ENCODE measurements at regions not wholly inside any gene's neighbourhood (a gene's known extent, or its start where the extent isn't known, plus 50 kb on each side); places are given as distances from the start of the nearest gene placed in this dataset.

GRCh38 chr3:30130391-30130790, 476.0 kb upstream of the TGFBR2 start:
- Mint-ChIP-seq H3K36me3 (ENCODE audit: low read depth) (no peaks in the 10 kb centered on the region), H3K4me1 (ENCODE audit: low read depth) (no peaks in the 10 kb centered on the region), H3K27me3 (ENCODE audit: low read depth) (peaks cover 5% of the 10 kb centered on the region), H3K4me3 (no peak overlapping the region), H3K27ac (no peak overlapping the region), H3K9me3 (peaks cover 8% of the 10 kb centered on the region)
- no peak for DNase-seq (ENCODE audit: low spot score)

- H3K36me3 Mint-ChIP-seq (ENCODE audit: low read depth), result no peaks in the 10 kb centered on the region
- H3K9me3 Mint-ChIP-seq, result peaks cover 8% of the 10 kb centered on the region
- no peak overlapping the region for H3K27ac Mint-ChIP-seq
- H3K27me3 Mint-ChIP-seq (ENCODE audit: low read depth), result peaks cover 5% of the 10 kb centered on the region
- H3K4me3 Mint-ChIP-seq, result no peak overlapping the region
- H3K4me1 Mint-ChIP-seq (ENCODE audit: low read depth), result no peaks in the 10 kb centered on the region
- no peak for DNase-seq (ENCODE audit: low spot score)
These were observed 475.2 kb upstream of the TGFBR2 start for GRCh38 chr3:30131191-30131590.

- H3K36me3 Mint-ChIP-seq (ENCODE audit: low read depth), result no peaks in the 10 kb centered on the region
- H3K27ac Mint-ChIP-seq, result no peak overlapping the region
- H3K9me3 Mint-ChIP-seq, result no peaks in the 10 kb centered on the region
- H3K4me1 Mint-ChIP-seq (ENCODE audit: low read depth), result no peaks in the 10 kb centered on the region
- no peak for DNase-seq (ENCODE audit: low spot score)
- H3K4me3 Mint-ChIP-seq, result no peak overlapping the region
- H3K27me3 Mint-ChIP-seq (ENCODE audit: low read depth), result no peaks in the 10 kb centered on the region
These were observed 471.2 kb upstream of the TGFBR2 start for GRCh38 chr3:30135190-30135589.

- H3K27me3 Mint-ChIP-seq (ENCODE audit: low read depth), result no peaks in the 10 kb centered on the region
- H3K9me3 Mint-ChIP-seq, result no peaks in the 10 kb centered on the region
- DNase-seq (ENCODE audit: low spot score), result no peak
- no peaks in the 10 kb centered on the region for H3K4me1 Mint-ChIP-seq (ENCODE audit: low read depth)
- H3K36me3 Mint-ChIP-seq (ENCODE audit: low read depth), result no peaks in the 10 kb centered on the region
- no peak overlapping the region for H3K27ac Mint-ChIP-seq
- H3K4me3 Mint-ChIP-seq, result no peak overlapping the region
These were observed 467.1 kb upstream of the TGFBR2 start for GRCh38 chr3:30139283-30139682.

GRCh38 chr3:30140356-30141075, 465.9 kb upstream of the TGFBR2 start:
- H3K36me3 Mint-ChIP-seq (ENCODE audit: low read depth), result no peaks in the 10 kb centered on the region
- H3K9me3 Mint-ChIP-seq, result no peaks in the 10 kb centered on the region
- no peaks in the 10 kb centered on the region for H3K4me1 Mint-ChIP-seq (ENCODE audit: low read depth)
- peaks cover 2% of the 10 kb centered on the region for H3K27me3 Mint-ChIP-seq (ENCODE audit: low read depth)
- no peak for DNase-seq (ENCODE audit: low spot score)
- H3K4me3 Mint-ChIP-seq, result no peak overlapping the region
- no peak overlapping the region for H3K27ac Mint-ChIP-seq

GRCh38 chr3:30141178-30141581, 465.2 kb upstream of the TGFBR2 start:
- Mint-ChIP-seq H3K9me3 (no peaks in the 10 kb centered on the region), H3K27ac (no peak overlapping the region), H3K27me3 (ENCODE audit: low read depth) (peaks cover 2% of the 10 kb centered on the region), H3K36me3 (ENCODE audit: low read depth) (no peaks in the 10 kb centered on the region), H3K4me1 (ENCODE audit: low read depth) (no peaks in the 10 kb centered on the region), H3K4me3 (no peak overlapping the region)
- DNase-seq (ENCODE audit: low spot score), result no peak

DNA sequence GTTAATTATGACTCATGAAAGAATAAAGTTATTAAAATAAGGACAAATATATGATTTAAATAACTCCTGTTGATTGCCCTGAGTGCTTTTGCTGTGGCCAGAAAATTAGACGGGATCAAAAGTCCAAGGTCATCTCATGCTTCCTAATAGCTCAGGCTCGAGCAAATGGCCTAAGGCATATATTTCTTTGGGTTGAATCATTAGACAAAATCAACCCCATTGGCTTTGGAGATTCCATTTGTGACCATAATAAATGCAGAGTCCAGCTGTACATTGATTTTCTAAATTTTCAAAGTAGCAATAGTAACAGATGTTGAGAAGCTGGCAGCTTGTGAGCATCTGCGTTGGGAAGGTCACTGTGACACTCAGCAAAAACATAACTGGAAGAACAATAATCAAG, 464.5 kb upstream of the TGFBR2 start:
- Mint-ChIP-seq H3K27me3 (ENCODE audit: low read depth) (peaks cover 2% of the 10 kb centered on the region), H3K4me1 (ENCODE audit: low read depth) (no peaks in the 10 kb centered on the region), H3K9me3 (no peaks in the 10 kb centered on the region), H3K27ac (no peak overlapping the region), H3K4me3 (no peak overlapping the region), H3K36me3 (ENCODE audit: low read depth) (no peaks in the 10 kb centered on the region)
- DNase-seq (ENCODE audit: low spot score), result no peak

- Mint-ChIP-seq H3K27ac (no peak overlapping the region), H3K36me3 (ENCODE audit: low read depth) (no peaks in the 10 kb centered on the region), H3K27me3 (ENCODE audit: low read depth) (peaks cover 2% of the 10 kb centered on the region), H3K9me3 (no peaks in the 10 kb centered on the region), H3K4me3 (no peak overlapping the region), H3K4me1 (ENCODE audit: low read depth) (no peaks in the 10 kb centered on the region)
- DNase-seq (ENCODE audit: low spot score), result no peak
These were observed 463.5 kb upstream of the TGFBR2 start for GRCh38 chr3:30142946-30143345.

GRCh38 chr3:30145281-30145680, 461.1 kb upstream of the TGFBR2 start:
- no peaks in the 10 kb centered on the region for H3K4me1 Mint-ChIP-seq (ENCODE audit: low read depth)
- no peaks in the 10 kb centered on the region for H3K9me3 Mint-ChIP-seq
- no peaks in the 10 kb centered on the region for H3K36me3 Mint-ChIP-seq (ENCODE audit: low read depth)
- DNase-seq (ENCODE audit: low spot score), result no peak
- no peak overlapping the region for H3K4me3 Mint-ChIP-seq
- no peak overlapping the region for H3K27ac Mint-ChIP-seq
- peaks cover 6% of the 10 kb centered on the region for H3K27me3 Mint-ChIP-seq (ENCODE audit: low read depth)

DNA sequence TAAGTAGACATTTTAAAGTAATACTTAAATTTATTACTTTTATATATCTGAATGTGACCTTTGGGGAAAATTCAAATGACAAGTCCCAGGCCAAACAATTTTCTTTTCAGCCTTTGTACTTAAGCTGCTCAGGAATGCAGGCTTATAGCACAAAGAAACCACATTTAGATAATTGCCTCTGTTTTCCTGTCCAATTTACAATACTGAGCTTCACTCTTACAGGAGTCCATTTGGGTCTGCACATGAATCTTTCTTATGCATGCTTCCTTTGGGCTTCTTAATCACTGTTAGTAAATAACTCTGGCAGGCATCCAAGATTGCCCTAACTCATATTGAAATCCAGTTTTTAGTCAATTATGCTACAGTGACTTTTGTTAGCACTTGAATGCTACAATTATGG, 459.4 kb upstream of the TGFBR2 start:
- no peak overlapping the region for H3K27ac Mint-ChIP-seq
- no peak overlapping the region for H3K4me3 Mint-ChIP-seq
- DNase-seq (ENCODE audit: low spot score), result no peak
- no peaks in the 10 kb centered on the region for H3K36me3 Mint-ChIP-seq (ENCODE audit: low read depth)
- peaks cover 9% of the 10 kb centered on the region for H3K27me3 Mint-ChIP-seq (ENCODE audit: low read depth)
- H3K9me3 Mint-ChIP-seq, result no peaks in the 10 kb centered on the region
- H3K4me1 Mint-ChIP-seq (ENCODE audit: low read depth), result no peaks in the 10 kb centered on the region

DNA sequence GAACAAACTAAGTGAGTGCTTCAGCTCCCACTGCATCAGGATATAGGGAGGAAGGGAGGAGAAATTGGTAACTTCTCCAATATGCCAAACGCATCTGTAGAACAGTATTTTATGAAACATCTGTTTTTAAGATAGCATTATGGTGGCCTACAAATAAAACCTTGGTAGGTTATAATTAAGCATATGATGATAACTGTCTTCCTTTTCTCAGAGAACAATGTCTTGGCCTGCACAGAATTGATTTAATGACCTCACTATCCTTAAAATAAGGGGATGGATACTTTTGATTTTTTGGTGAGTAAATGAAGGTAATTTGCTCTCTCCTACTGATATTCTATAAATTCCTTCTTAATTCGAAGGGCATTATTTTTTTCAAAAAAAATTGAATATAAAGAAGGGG, 451.5 kb upstream of the TGFBR2 start:
- no peak overlapping the region for H3K27ac Mint-ChIP-seq
- no peak for DNase-seq (ENCODE audit: low spot score)
- H3K4me3 Mint-ChIP-seq, result no peak overlapping the region
- H3K4me1 Mint-ChIP-seq (ENCODE audit: low read depth), result no peaks in the 10 kb centered on the region
- no peaks in the 10 kb centered on the region for H3K36me3 Mint-ChIP-seq (ENCODE audit: low read depth)
- peaks cover 6% of the 10 kb centered on the region for H3K27me3 Mint-ChIP-seq (ENCODE audit: low read depth)
- H3K9me3 Mint-ChIP-seq, result no peaks in the 10 kb centered on the region

DNA sequence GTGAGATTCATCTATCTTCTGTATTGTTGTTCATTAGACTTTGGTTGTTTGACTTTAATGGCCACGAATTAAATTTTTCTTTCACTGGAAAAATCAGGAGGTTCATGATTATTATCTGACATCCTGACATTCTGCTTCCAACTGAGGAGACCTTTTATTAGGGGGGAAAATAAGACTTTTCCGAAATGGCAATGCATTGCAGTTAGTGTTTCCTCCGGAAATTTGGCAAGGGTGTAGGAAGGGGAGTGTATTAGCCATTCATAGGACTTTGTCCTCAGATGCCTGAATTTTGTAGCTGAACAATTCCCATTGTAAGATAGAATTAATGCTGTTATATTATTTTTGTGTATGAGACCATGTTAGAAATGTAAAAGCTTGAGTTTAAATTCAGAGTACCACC, 450.6 kb upstream of the TGFBR2 start:
- Mint-ChIP-seq H3K27ac (no peak overlapping the region), H3K4me1 (ENCODE audit: low read depth) (no peaks in the 10 kb centered on the region), H3K9me3 (no peaks in the 10 kb centered on the region), H3K4me3 (no peak overlapping the region), H3K36me3 (ENCODE audit: low read depth) (no peaks in the 10 kb centered on the region), H3K27me3 (ENCODE audit: low read depth) (peaks cover 4% of the 10 kb centered on the region)
- DNase-seq (ENCODE audit: low spot score), result no peak

DNA sequence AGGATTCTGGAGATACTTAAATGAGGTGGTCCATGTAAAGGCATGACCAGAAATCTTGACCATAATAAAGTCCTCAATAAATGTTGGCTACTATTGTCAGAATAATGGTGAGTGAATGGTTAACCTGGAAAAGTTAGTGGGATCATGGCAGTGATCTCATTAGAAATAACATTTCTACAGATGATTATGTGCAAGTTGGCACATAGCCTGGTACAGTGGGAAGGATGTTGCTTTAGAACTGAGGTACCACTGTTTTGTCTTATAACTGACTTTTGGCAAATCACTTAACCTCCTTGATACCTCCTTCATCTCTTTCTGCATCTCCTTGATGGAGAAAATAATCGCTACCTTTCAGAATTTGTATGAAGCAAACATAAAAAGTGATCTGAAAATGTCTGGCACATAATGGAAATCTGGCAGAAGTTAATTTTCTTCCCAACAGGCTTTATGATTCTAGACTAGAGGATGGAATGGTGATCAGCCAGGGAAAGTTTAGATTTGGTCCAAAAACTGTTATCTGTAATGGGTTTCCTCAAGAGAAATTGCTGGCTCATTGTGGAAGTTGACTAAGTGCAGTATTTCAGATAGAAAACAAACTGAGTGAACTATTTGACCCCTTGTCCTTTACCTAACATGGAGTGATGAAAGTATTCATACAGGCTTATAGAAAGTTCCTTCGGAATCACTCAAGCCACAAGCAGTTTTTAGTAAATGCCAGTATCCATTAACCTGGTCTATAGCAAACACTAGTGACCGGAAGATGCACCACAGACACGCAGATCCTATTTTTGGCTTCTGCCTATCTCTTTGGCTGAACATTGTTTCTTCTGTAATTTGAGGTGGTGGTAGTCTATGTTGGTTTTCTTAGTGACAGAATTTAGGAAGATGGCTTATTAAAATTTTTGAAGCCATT, 449.6 kb upstream of the TGFBR2 start:
- Mint-ChIP-seq H3K9me3 (no peaks in the 10 kb centered on the region), H3K36me3 (ENCODE audit: low read depth) (no peaks in the 10 kb centered on the region), H3K27ac (no peak overlapping the region), H3K27me3 (ENCODE audit: low read depth) (peaks cover 3% of the 10 kb centered on the region), H3K4me1 (ENCODE audit: low read depth) (no peaks in the 10 kb centered on the region), H3K4me3 (no peak overlapping the region)
- DNase-seq (ENCODE audit: low spot score), result no peak

DNA sequence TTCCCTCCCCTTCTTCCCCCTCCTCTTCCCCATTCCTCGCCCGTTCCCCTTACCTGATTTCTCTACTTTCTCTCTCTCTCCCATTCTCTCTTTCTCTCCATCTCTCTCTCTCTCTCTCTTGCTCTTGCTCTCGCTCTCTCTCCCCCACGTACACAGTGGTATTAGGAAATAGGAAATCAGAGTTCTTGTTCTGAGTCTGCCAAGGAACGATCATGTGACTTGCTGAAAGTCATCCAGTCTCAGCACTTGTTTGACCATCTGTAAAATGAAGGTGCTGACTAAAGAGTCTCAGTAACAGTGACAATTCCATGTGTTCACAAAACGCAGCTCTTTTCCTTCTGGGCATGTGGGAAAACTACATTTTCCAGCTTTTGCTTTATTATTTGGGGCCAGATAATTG, 445.0 kb upstream of the TGFBR2 start:
- Mint-ChIP-seq H3K27ac (no peak overlapping the region), H3K4me1 (ENCODE audit: low read depth) (no peaks in the 10 kb centered on the region), H3K27me3 (ENCODE audit: low read depth) (no peaks in the 10 kb centered on the region), H3K9me3 (no peaks in the 10 kb centered on the region), H3K36me3 (ENCODE audit: low read depth) (no peaks in the 10 kb centered on the region), H3K4me3 (no peak overlapping the region)
- DNase-seq (ENCODE audit: low spot score), result no peak

All from T-helper 2 cell treated with Interferon-gamma antibody and Interleukin-4, amounts not matched to agents 5 μg/mL and 100 μg/mL, for 36 hours (primary cell).